ENCODE measurements at regions not wholly inside any gene's neighbourhood (a gene's known extent, or its start where the extent isn't known, plus 50 kb on each side); places are given as distances from the start of the nearest gene placed in this dataset.

DNA sequence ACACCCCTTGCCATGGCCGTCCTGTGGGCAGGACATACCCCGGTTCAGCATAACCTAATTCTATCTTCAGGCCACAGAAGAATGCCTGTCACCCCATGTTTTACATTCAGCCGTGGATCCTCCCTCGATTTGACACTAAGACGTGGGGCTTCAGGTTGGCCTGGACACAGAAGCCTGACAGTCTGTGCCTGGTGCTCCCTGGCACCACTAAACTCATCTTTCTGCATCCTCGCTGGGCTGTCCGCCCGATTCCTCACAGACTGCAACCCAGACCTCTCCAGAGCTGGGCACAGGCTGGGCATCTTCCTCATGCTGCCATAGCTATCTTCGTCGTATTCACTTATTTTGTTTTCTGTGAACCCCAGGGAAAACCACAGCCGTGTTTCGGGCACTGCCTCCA, 117.8 kb upstream of the IQSEC1 start:
- intact Hi-C loops (cut with DNase I; ENCODE audit: low total_unique reads), result no loop called here
- no peak for DNase-seq
- TF ChIP-seq CTCF (IDR thresholded peaks at IDR 0.05), result no peak
- TF ChIP-seq POLR2A (IDR thresholded peaks at IDR 0.05), result no peak
- H3K36me3 ChIP-seq, result no peaks in the 10 kb centered on the region
- no peaks in the 10 kb centered on the region for H3K27me3 ChIP-seq
- H3K9me3 ChIP-seq, result no peaks in the 10 kb centered on the region
- H3K4me3 ChIP-seq, result no peak overlapping the region
- no peak overlapping the region for H3K27ac ChIP-seq
- H3K4me1 ChIP-seq, result no peaks in the 10 kb centered on the region

DNA sequence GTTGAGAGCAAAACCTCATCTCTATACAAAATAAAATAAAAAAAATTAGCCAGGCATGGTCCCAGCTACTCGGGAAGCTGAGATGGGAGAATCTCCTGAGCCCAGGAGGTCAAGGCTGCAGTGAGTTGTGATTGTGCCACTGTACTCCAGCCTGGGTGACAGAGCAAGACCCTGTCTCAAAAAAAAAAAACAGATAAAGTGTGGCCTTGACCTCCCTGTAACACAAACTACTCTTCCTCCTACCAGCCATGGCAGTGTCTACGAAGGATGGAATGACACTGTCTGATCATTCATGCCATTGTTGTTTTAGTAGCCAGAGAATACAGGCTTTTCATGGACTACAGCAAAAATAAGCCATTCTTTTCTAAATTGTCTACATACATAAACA, 117.1 kb upstream of the IQSEC1 start:
- no peaks in the 10 kb centered on the region for H3K36me3 ChIP-seq
- H3K4me3 ChIP-seq, result no peak overlapping the region
- no peaks in the 10 kb centered on the region for H3K9me3 ChIP-seq
- intact Hi-C loops (cut with DNase I; ENCODE audit: low total_unique reads), result no loop called here
- DNase-seq, result no peak
- TF ChIP-seq CTCF (IDR thresholded peaks at IDR 0.05) (no peak), POLR2A (IDR thresholded peaks at IDR 0.05) (no peak)
- H3K27me3 ChIP-seq, result no peaks in the 10 kb centered on the region
- no peak overlapping the region for H3K27ac ChIP-seq
- no peaks in the 10 kb centered on the region for H3K4me1 ChIP-seq

DNA sequence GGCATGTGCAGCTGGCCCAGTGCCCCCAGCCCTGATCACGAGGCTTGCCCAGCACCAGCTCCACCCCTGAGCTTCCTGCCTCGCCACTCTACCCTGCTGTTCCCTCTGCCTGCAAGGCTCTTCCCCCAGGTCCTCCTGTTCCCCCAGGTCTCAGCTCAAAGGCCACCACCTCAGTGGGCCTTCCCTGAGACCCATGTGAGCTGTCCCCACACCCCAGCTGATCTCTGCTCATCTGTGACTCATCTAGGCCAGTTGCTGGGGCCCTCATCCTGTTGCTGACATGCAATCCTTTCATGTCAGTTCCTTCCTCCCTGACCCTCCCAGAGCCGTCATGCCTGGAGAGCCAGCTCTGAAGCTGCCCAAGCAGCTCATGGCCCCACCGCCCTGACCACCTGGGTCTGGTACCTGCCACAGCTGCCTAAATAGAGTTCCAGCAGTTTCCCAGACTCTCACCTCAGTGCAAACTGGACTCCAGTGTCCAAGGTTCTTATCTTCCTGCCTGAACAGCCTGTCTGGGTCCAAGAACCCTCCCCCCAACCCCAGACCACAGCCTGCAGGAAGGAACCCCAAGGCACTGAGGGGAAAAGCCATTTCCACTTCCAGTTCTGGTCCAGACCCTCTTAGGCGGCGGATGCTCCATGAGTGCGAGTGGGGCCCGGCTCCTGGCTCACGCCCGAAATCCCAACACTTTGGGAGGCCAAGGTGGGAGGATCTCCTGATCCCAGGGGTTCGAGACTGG, 116.6 kb upstream of the IQSEC1 start:
- Histone ChIP-seq H3K9me3 (no peaks in the 10 kb centered on the region), H3K27ac (no peak overlapping the region), H3K36me3 (no peaks in the 10 kb centered on the region), H3K4me3 (no peak overlapping the region), H3K4me1 (no peaks in the 10 kb centered on the region), H3K27me3 (no peaks in the 10 kb centered on the region)
- TF ChIP-seq CTCF (IDR thresholded peaks at IDR 0.05) (no peak), POLR2A (IDR thresholded peaks at IDR 0.05) (no peak)
- DNase-seq, result no peak
- intact Hi-C loops (cut with DNase I; ENCODE audit: low total_unique reads), result no loop called here

DNA sequence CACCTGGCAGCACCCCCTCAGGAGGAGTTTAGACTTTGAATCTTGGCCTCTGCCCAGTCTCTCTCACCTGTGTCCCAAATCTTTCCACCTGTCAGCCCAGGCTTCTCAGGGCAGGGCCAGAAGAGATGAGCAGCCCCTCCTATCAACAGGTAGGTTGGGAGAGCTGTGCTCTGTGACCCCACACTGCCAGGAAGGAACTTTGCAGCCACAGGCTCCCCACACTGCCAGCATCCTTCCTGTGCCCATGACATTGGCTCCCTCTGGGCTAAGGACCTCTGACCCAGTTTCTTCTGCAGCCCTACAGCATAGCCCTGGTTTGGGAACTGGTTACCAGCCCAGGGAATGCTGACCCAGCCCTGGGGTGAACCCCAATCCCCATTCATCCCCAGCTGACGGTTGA, 115.7 kb upstream of the IQSEC1 start:
- Histone ChIP-seq H3K9me3 (no peaks in the 10 kb centered on the region), H3K4me3 (no peak overlapping the region), H3K4me1 (no peaks in the 10 kb centered on the region), H3K27ac (no peak overlapping the region), H3K36me3 (no peaks in the 10 kb centered on the region), H3K27me3 (no peaks in the 10 kb centered on the region)
- intact Hi-C loops (cut with DNase I; ENCODE audit: low total_unique reads), result no loop called here
- TF ChIP-seq POLR2A (IDR thresholded peaks at IDR 0.05), result no peak
- no peak for TF ChIP-seq CTCF (IDR thresholded peaks at IDR 0.05)
- DNase-seq, result no peak

- no peaks in the 10 kb centered on the region for H3K9me3 ChIP-seq
- no peaks in the 10 kb centered on the region for H3K4me1 ChIP-seq
- H3K27me3 ChIP-seq, result no peaks in the 10 kb centered on the region
- H3K36me3 ChIP-seq, result no peaks in the 10 kb centered on the region
- intact Hi-C loops (cut with DNase I; ENCODE audit: low total_unique reads), result no loop called here
- TF ChIP-seq CTCF (IDR thresholded peaks at IDR 0.05) (no peak), POLR2A (IDR thresholded peaks at IDR 0.05) (no peak)
- DNase-seq, result no peak
- no peak overlapping the region for H3K27ac ChIP-seq
- no peak overlapping the region for H3K4me3 ChIP-seq
Observed at GRCh38 chr3:13188181-13188779, 115.1 kb upstream of the IQSEC1 start.

All from uterus (tissue), 3 donors.